PFSK-1 (cell line): ENCODE measurements at regions not wholly inside any gene's neighbourhood (a gene's known extent, or its start where the extent isn't known, plus 50 kb on each side); places are given as distances from the start of the nearest gene placed in this dataset.

Experiments
- FOXP2 ChIP-seq: optimal IDR thresholded peaks from 2 replicates; pipeline ENCODE3; 2011; ENCODE audit warnings: borderline replicate concordance, control low read depth, inconsistent platforms; ENCODE audit not compliant: insufficient read depth; ENCODE audit errors: extremely low read length, extremely low read depth
- POLR2AphosphoS5 ChIP-seq: IDR thresholded peaks from 2 replicates; pipeline ENCODE4 v1.6.1; 2012; ENCODE audit warnings: low read depth, mild to moderate bottlenecking, control low read depth, low read length, moderate library complexity
- SIN3A ChIP-seq: IDR thresholded peaks from 2 replicates; pipeline ENCODE4 v1.6.1; 2012; ENCODE audit warnings: mild to moderate bottlenecking, low read length, moderate library complexity, borderline replicate concordance; ENCODE audit not compliant: insufficient read depth
- TAF1 ChIP-seq: IDR thresholded peaks from 2 replicates; pipeline ENCODE4 v1.6.1; 2012; ENCODE audit warnings: low read length, control low read depth, borderline replicate concordance; ENCODE audit not compliant: insufficient read depth
- TF ChIP-seq, protein P1 (sequence below), 2 experiments: IDR thresholded peaks; 2 replicates each; pipeline versions ENCODE4 v1.6.1 to v1.8.0; 2011 to 2012; ENCODE audit warnings: low read depth in 2 of 2, low read length in 2 of 2, control low read depth in 1 of 2, inconsistent platforms in 1 of 2, mild to moderate bottlenecking in 1 of 2, moderate library complexity in 1 of 2; ENCODE audit not compliant: insufficient read depth in 1 of 2

DNA sequence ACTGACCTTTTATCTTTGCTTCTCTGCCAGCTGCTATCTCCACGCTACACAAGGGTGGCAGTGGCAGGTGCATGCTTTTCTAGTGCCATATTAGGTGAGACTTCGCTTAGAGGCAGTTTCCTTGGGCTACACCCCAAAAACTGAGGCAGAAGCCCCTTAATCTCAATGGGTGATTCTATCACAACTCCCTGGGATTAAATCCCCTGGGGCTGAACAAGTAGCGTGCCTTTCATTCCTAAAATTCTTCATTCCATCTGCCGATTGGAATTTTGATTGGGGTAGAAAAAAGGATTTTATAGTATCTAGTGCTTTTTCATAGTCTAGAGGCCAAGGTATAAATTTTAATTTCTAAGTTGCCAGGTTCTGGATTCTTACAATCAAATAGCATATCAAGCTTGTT lies 1040.5 kb upstream of the ACVR2A start:
- TF ChIP-seq SIN3A (no peak), POLR2AphosphoS5 (no peak), TAF1 (no peak), FOXP2 (no peak)
- TF ChIP-seq, protein P1, sequence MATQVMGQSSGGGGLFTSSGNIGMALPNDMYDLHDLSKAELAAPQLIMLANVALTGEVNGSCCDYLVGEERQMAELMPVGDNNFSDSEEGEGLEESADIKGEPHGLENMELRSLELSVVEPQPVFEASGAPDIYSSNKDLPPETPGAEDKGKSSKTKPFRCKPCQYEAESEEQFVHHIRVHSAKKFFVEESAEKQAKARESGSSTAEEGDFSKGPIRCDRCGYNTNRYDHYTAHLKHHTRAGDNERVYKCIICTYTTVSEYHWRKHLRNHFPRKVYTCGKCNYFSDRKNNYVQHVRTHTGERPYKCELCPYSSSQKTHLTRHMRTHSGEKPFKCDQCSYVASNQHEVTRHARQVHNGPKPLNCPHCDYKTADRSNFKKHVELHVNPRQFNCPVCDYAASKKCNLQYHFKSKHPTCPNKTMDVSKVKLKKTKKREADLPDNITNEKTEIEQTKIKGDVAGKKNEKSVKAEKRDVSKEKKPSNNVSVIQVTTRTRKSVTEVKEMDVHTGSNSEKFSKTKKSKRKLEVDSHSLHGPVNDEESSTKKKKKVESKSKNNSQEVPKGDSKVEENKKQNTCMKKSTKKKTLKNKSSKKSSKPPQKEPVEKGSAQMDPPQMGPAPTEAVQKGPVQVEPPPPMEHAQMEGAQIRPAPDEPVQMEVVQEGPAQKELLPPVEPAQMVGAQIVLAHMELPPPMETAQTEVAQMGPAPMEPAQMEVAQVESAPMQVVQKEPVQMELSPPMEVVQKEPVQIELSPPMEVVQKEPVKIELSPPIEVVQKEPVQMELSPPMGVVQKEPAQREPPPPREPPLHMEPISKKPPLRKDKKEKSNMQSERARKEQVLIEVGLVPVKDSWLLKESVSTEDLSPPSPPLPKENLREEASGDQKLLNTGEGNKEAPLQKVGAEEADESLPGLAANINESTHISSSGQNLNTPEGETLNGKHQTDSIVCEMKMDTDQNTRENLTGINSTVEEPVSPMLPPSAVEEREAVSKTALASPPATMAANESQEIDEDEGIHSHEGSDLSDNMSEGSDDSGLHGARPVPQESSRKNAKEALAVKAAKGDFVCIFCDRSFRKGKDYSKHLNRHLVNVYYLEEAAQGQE (IDR thresholded peaks at IDR 0.05; ENCODE audit: insufficient read depth in 1 of 2, low read depth in 2 of 2, low read length in 2 of 2), result no peak

DNA sequence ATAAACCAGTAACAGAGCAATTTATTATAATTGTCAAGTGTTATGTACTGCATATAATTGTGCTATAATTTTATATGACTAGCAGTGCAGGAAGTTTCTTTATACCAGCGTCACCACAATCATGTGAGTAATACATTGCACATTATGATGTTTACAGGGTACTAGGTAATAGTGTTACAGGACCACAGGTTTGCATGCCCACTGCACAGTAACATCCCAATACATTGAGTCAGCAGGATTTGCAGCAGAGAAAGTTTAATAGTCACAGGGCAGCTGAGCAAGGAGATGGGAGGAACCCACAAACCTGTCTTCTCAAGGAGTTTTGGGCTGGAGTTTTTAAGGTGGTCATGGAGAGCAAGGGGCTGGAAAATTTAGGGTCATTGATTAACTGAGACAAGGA lies 1042.9 kb upstream of the ACVR2A start:
- TF ChIP-seq, protein P1 (IDR thresholded peaks at IDR 0.05; ENCODE audit: insufficient read depth in 1 of 2, low read depth in 2 of 2, low read length in 2 of 2), result no peak
- TF ChIP-seq FOXP2, result no peak
- TF ChIP-seq TAF1, result no peak
- no peak for TF ChIP-seq SIN3A
- no peak for TF ChIP-seq POLR2AphosphoS5

DNA sequence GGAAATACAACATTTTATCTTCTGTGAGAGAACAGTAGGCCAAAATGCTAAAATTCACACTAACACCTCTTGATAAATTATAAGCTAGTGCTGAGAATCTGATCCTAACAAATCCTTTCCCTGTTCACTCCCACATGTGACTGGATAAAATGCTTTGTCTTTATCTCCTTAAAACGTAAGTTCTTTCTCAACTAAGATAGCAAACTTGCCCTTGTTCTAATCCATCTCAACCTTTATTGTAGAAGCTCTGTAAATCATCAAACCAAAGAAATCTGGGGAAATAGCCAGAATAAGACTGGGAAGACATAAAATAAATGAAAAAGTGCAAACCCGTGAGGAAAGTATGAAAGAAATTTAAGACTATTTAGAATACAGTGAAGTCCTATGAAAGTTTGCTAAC lies 1058.4 kb upstream of the ACVR2A start:
- TF ChIP-seq POLR2AphosphoS5, result no peak
- no peak for TF ChIP-seq TAF1
- TF ChIP-seq SIN3A, result no peak
- TF ChIP-seq FOXP2, result no peak
- TF ChIP-seq, protein P1 (IDR thresholded peaks at IDR 0.05; ENCODE audit: insufficient read depth in 1 of 2, low read depth in 2 of 2, low read length in 2 of 2), result no peak

DNA sequence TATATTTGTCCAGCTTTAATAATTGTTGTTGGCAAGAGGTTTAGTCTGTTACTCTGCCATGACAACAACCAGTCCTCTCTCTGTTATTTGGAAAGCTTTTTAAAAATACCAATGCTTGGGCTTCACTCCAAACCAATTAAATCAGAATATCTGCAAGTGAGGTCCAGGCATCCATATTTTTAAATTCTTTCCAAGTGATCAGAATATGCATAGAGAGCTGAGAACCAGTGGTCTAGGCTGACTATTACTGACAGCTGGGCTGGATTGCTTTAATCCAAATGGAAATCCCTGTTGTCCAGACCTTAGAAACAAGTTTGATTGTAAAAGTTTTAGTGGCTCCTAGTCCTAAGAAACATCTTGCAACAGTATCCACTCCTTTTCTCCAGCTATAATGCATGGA lies 1059.7 kb upstream of the ACVR2A start:
- TF ChIP-seq SIN3A, result no peak
- no peak for TF ChIP-seq POLR2AphosphoS5
- no peak for TF ChIP-seq TAF1
- TF ChIP-seq, protein P1 (IDR thresholded peaks at IDR 0.05; ENCODE audit: insufficient read depth in 1 of 2, low read depth in 2 of 2, low read length in 2 of 2), result no peak

DNA sequence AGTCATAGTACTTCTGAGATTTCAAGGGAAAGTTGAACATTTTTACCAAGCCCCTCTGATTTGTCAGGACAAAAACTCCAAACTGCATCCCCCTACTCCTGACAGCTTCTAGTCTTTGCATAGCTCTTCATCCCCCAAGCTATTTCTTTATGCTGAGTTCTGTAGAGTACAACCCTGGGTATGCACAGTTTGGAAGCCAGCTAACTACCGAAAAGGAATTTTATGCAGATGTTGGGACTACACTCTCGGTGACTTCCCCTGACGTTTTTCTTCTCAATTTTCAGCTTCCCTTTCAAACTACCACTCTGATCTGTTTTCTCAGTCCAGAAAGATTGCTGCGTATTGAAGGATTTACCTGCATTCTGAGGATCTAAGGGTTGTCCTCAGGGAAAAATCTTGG lies 1060.2 kb upstream of the ACVR2A start:
- TF ChIP-seq, protein P1 (IDR thresholded peaks at IDR 0.05; ENCODE audit: insufficient read depth in 1 of 2, low read depth in 2 of 2, low read length in 2 of 2), result no peak
- TF ChIP-seq POLR2AphosphoS5 (no peak), SIN3A (no peak), TAF1 (no peak), FOXP2 (no peak)
